Sigmoid colon (tissue), 3 donors: ENCODE measurements at regions not wholly inside any gene's neighbourhood (a gene's known extent, or its start where the extent isn't known, plus 50 kb on each side); places are given as distances from the start of the nearest gene placed in this dataset.

Experiments
- POLR2A ChIP-seq, 2 donors: fragments of 450-650 bp; IDR thresholded peaks; one replicate each; pipeline ENCODE4 v1.6.1; 2016; ENCODE audit warnings: antibody characterized with exemption in 2 of 2, mild to moderate bottlenecking in 2 of 2, moderate library complexity in 2 of 2
- TF ChIP-seq, protein P1 (sequence below), 4 experiments: fragments of 450-650 bp in 3 of 4; fragments of 200-600 bp in 1 of 4; IDR thresholded peaks; one replicate each; pipeline ENCODE4 v1.5.1; 2016 to 2019; ENCODE audit warnings: antibody characterized with exemption in 4 of 4, mild to moderate bottlenecking in 3 of 4, moderate library complexity in 2 of 4

GRCh38 chr1:56442290-56442877, 137.0 kb downstream of the PLPP3 start:
- TF ChIP-seq, protein P1, sequence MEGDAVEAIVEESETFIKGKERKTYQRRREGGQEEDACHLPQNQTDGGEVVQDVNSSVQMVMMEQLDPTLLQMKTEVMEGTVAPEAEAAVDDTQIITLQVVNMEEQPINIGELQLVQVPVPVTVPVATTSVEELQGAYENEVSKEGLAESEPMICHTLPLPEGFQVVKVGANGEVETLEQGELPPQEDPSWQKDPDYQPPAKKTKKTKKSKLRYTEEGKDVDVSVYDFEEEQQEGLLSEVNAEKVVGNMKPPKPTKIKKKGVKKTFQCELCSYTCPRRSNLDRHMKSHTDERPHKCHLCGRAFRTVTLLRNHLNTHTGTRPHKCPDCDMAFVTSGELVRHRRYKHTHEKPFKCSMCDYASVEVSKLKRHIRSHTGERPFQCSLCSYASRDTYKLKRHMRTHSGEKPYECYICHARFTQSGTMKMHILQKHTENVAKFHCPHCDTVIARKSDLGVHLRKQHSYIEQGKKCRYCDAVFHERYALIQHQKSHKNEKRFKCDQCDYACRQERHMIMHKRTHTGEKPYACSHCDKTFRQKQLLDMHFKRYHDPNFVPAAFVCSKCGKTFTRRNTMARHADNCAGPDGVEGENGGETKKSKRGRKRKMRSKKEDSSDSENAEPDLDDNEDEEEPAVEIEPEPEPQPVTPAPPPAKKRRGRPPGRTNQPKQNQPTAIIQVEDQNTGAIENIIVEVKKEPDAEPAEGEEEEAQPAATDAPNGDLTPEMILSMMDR (IDR thresholded peaks at IDR 0.05) = no peak
- no peak for TF ChIP-seq POLR2A (IDR thresholded peaks at IDR 0.05)
